HepG2 (cell line): ENCODE measurements at regions not wholly inside any gene's neighbourhood (a gene's known extent, or its start where the extent isn't known, plus 50 kb on each side); places are given as distances from the start of the nearest gene placed in this dataset.

Experiments used
- ATAC-seq: fragments of 200-7000 bp; cut with Tn5 transposase; 3 replicates; pipeline ENCODE4 v1.9.1; 2020; ENCODE audit warnings: mild to moderate bottlenecking, moderate library complexity
- BruUV-seq: library from RNA; stranded (reverse); fragments of 400-500 nt; replicated peaks from 2 replicates; lab custom pipeline; 2021; lab: Mats Ljungman, UMichigan
- CTCF ChIA-PET: fragments of 300-600 bp; formaldehyde crosslinking; extraction: SDS; loops from one replicate; lab custom pipeline; 2021; ENCODE audit warnings: low total read pairs, inconsistent platforms, low intra/inter-chr PET ratio; lab: Yijun Ruan, JAX
- POLR2A ChIA-PET: fragments of 350-600 bp; sonication (Branson Sonifier 250); formaldehyde crosslinking; loops from one replicate; lab custom pipeline; 2020; ENCODE audit warnings: antibody characterized with exemption, inconsistent platforms; lab: Yijun Ruan, JAX
- DNase-seq: peaks from one replicate; pipeline ENCODE4 v3.0.0-alpha.2; 2015; ENCODE audit warnings: low spot score
- FAIRE-seq: peaks from 3 replicates; lab custom pipeline; 2011; peaks lifted over from hg19 to GRCh38; lab: Jason Lieb, UNC
- H2AFZ ChIP-seq: one replicate; pipeline ENCODE4 v1.6.1; 2011; ENCODE audit warnings: low read length, inconsistent platforms
- H3K27ac ChIP-seq: fragments of 300-600 bp; 3 replicates; pipeline ENCODE4 v1.8.0; 2011; ENCODE audit warnings: mixed run types, mild to moderate bottlenecking, mixed read lengths, low read length, inconsistent platforms; ENCODE audit not compliant: insufficient read depth; ENCODE audit errors: extremely low read length
- H3K27me3 ChIP-seq, 2 experiments: fragments of 200-600 bp in 1 of 2; 2 replicates in 1 of 2; 3 replicates in 1 of 2; pipeline versions ENCODE4 v1.6.0 to v1.8.0; 2011; ENCODE audit warnings: low read length in 2 of 2, mild to moderate bottlenecking in 2 of 2, moderate library complexity in 2 of 2, inconsistent platforms in 1 of 2; ENCODE audit not compliant: insufficient read depth in 2 of 2, control insufficient read depth in 1 of 2
- H3K36me3 ChIP-seq, 2 experiments: fragments of 200-600 bp in 1 of 2; replicated peaks in 1 of 2; 2 replicates in 1 of 2; 3 replicates in 1 of 2; pipeline versions ENCODE4 v1.5.1 to v1.8.0; 2011; ENCODE audit warnings: low read length in 2 of 2, inconsistent platforms in 1 of 2; ENCODE audit not compliant: insufficient read depth in 2 of 2, control insufficient read depth in 1 of 2
- H3K4me1 ChIP-seq: 2 replicates; pipeline ENCODE4 v1.5.1; 2012; ENCODE audit warnings: low read length, inconsistent platforms; ENCODE audit not compliant: insufficient read depth
- H3K4me2 ChIP-seq: 2 replicates; pipeline ENCODE4 v1.6.0; 2011; ENCODE audit warnings: low read depth, low read length, inconsistent platforms
- H3K4me3 ChIP-seq, 3 experiments: fragments of 200-600 bp in 1 of 3; sonication (generic), shearing (Covaris generic) in 1 of 3; replicated peaks in 1 of 3; 2 replicates each; pipeline ENCODE4 v1.5.1; 2011 to 2016; ENCODE audit warnings: low read length in 3 of 3, inconsistent platforms in 2 of 3, low read depth in 2 of 3, mild to moderate bottlenecking in 2 of 3, control low read depth in 1 of 3, mixed read lengths in 1 of 3; ENCODE audit not compliant: insufficient read depth in 1 of 3
- H3K79me2 ChIP-seq: one replicate; pipeline ENCODE4 v1.6.1; 2011; ENCODE audit warnings: low read length, inconsistent platforms; ENCODE audit not compliant: insufficient read depth
- H3K9ac ChIP-seq: 2 replicates; pipeline ENCODE4 v1.6.0; 2011; ENCODE audit warnings: mild to moderate bottlenecking, low read depth, low read length, inconsistent platforms; ENCODE audit not compliant: insufficient read depth
- H3K9me3 ChIP-seq: 2 replicates; pipeline ENCODE4 v1.5.1; 2012; ENCODE audit warnings: mild to moderate bottlenecking, low read length
- H4K20me1 ChIP-seq: 2 replicates; pipeline ENCODE4 v1.6.0; 2011; ENCODE audit warnings: inconsistent platforms, mild to moderate bottlenecking, low read length, moderate library complexity; ENCODE audit not compliant: insufficient read depth
- FLYWCH1 ChIP-seq: sonication (generic); formaldehyde crosslinking; IDR thresholded peaks from 2 replicates; pipeline ENCODE4 v1.8.1; 2023; ENCODE audit warnings: mild to moderate bottlenecking, missing genetic modification reagents
- GTF3A ChIP-seq: sonication (generic); formaldehyde crosslinking; conservative IDR thresholded peaks from 2 replicates; pipeline ENCODE4 v1.4.0; 2020; ENCODE audit warnings: mild to moderate bottlenecking, missing genetic modification reagents
- NFE2 ChIP-seq: sonication (generic); formaldehyde crosslinking; IDR thresholded peaks from 2 replicates; pipeline ENCODE4 v1.4.0; 2020; ENCODE audit warnings: missing genetic modification reagents
- RORA ChIP-seq: sonication (generic); formaldehyde crosslinking; IDR thresholded peaks from 2 replicates; pipeline ENCODE4 v1.5.0; 2020; ENCODE audit warnings: mild to moderate bottlenecking, missing genetic modification reagents, moderate library complexity
- TGIF2 ChIP-seq: IDR thresholded peaks from 2 replicates; pipeline ENCODE4 v1.6.1; 2016; ENCODE audit warnings: control low read depth, missing compliant biosample characterization
- ZNF205 ChIP-seq: IDR thresholded peaks from 2 replicates; pipeline ENCODE4 v1.6.1; 2018; ENCODE audit warnings: missing biosample characterization, missing genetic modification reagents
- ZNF512 ChIP-seq: sonication (generic); formaldehyde crosslinking; IDR thresholded peaks from 2 replicates; pipeline ENCODE4 v1.4.0; 2020; ENCODE audit warnings: mild to moderate bottlenecking, missing genetic modification reagents
- WGBS: methylation state at CpG from one replicate; pipeline ENCODE4 v1.1.6; 2017; ENCODE audit warnings: low lambda C conversion rate; 5-methylcytosine and 5-hydroxymethylcytosine counted together
- in situ Hi-C: cut with HindIII; loops from 2 replicates; pipeline ENCODE4 v1.10.0; 2017; ENCODE audit warnings: low pct_unique_long_range_greater_than_20kb; ENCODE audit not compliant: extremely low pct_ligation_motif_present
- intact Hi-C: fragments of 100-400 bp; cut with micrococcal nuclease; formaldehyde crosslinking; loops from one replicate; pipeline ENCODE4 v1.10.0; 2022; ENCODE audit not compliant: unreplicated experiment
- TF ChIP-seq, protein P1 (sequence below), 2 experiments: fragments of 450-650 bp in 1 of 2; sonication (generic) in 1 of 2; formaldehyde crosslinking; IDR thresholded peaks; 2 replicates each; pipeline versions ENCODE4 v1.5.0 to v1.8.0; 2020 to 2022; ENCODE audit warnings: mild to moderate bottlenecking in 1 of 2, missing genetic modification reagents in 1 of 2

DNA sequence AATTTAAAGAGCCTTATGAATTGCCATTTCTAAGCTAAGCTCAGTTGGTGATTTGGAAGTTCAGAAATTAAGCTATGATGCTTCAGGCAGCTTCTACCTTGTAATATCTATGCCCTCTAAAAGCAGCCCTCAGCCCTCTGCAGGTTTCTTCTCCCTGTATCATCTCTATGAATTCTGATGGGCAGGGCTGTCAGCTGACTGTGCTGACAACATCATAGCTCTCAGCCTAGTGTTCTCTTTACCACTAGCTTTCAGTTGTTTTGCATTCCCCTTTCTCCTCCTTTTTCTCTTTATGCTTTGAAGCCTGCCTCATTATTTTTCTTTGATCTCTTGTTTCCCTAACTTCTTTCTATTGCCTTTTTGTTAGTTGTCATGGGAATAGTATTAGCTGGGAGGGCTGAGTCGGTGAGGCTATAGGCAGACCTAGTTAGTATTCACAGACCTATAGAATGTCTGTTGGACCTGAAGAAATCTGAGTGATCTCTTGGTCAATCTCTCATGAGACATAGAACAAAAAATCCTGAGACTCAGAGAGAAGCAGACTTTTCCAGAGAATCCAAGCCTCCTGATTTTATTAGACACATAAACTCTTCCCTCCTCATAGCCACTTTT lies 535.4 kb downstream of the RAB38 start:
- no TSS peak for BruUV-seq
- in situ Hi-C loops, result no loop called here

DNA sequence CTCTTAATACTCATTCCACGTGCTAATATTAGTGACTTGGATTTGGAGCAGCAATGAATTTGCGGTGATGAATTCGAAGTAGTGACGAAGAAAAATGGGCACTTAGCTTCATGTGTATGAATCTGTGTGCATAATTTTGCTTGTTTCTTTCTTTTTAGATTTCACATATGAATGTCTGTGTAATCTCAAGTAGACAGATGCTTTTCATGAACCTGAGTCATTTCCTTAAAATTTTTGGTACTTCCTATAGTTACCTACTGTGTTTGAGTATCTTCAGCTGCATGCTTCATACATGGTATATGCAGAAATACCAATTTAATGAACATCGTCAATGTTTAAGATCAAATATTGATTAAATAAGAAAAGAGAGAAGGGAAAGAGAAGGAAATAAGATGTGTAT lies 540.2 kb downstream of the RAB38 start:
- H3K9me3 ChIP-seq, result no peaks in the 10 kb centered on the region
- BruUV-seq, result no TSS peak
- H3K4me1 ChIP-seq, result no peaks in the 10 kb centered on the region
- ChIA-PET CTCF (no interaction called here), POLR2A (no interaction called here)
- H4K20me1 ChIP-seq, result no peaks in the 10 kb centered on the region
- intact Hi-C loops, result no loop called here
- ATAC-seq, result no peak
- TF ChIP-seq TGIF2 (CRISPR knock-in tag), result no peak
- TF ChIP-seq FLYWCH1 (CRISPR knock-in tag), result no peak
- no peak for TF ChIP-seq NFE2 (CRISPR knock-in tag)
- TF ChIP-seq ZNF512, result no peak
- no peak for DNase-seq
- 29% methylated on average over 5 of the region's 5 CpGs for WGBS
- no peaks in the 10 kb centered on the region for H3K27me3 ChIP-seq
- in situ Hi-C loops, result no loop called here
- no peaks in the 10 kb centered on the region for H3K79me2 ChIP-seq
- no peak overlapping the region for H3K4me2 ChIP-seq
- H3K36me3 ChIP-seq, result no peaks in the 10 kb centered on the region
- no peak for FAIRE-seq
- H3K4me3 ChIP-seq, result no peak overlapping the region
- no peak overlapping the region for H2AFZ ChIP-seq
- no peak overlapping the region for H3K9ac ChIP-seq
- no peak overlapping the region for H3K27ac ChIP-seq

More for the DNA sequence above, 535.4 kb downstream of the RAB38 start:
- ATAC-seq (no peak), DNase-seq (no peak), FAIRE-seq (no peak)
- 0% methylated on average over 1 of the region's 1 CpG for WGBS
- H3K4me3 ChIP-seq, result no peak overlapping the region
- H4K20me1 ChIP-seq, result no peaks in the 10 kb centered on the region
- H3K4me2 ChIP-seq, result no peak overlapping the region
- no peak overlapping the region for H3K9ac ChIP-seq
- intact Hi-C loops, result no loop called here
- no peak overlapping the region for H3K27ac ChIP-seq
- no peaks in the 10 kb centered on the region for H3K4me1 ChIP-seq
- no peak overlapping the region for H2AFZ ChIP-seq
- CTCF ChIA-PET, result no interaction called here
- no peaks in the 10 kb centered on the region for H3K79me2 ChIP-seq
- H3K9me3 ChIP-seq, result no peaks in the 10 kb centered on the region
- TF ChIP-seq GTF3A (no peak), RORA (CRISPR knock-in tag) (no peak), ZNF205 (CRISPR knock-in tag) (no peak)
- TF ChIP-seq, protein P1, sequence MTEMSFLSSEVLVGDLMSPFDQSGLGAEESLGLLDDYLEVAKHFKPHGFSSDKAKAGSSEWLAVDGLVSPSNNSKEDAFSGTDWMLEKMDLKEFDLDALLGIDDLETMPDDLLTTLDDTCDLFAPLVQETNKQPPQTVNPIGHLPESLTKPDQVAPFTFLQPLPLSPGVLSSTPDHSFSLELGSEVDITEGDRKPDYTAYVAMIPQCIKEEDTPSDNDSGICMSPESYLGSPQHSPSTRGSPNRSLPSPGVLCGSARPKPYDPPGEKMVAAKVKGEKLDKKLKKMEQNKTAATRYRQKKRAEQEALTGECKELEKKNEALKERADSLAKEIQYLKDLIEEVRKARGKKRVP (CRISPR knock-in tag; IDR thresholded peaks at IDR 0.05), result no peak
- TF ChIP-seq, all 625 proteins: peak for 0
- no peaks in the 10 kb centered on the region for H3K27me3 ChIP-seq
- POLR2A ChIA-PET, result no interaction called here
- H3K36me3 ChIP-seq, result no peaks in the 10 kb centered on the region
